NCI-H226 (cell line): ENCODE measurements at regions not wholly inside any gene's neighbourhood (a gene's known extent, or its start where the extent isn't known, plus 50 kb on each side); places are given as distances from the start of the nearest gene placed in this dataset.

Experiments used
- DNase-seq: peaks from one replicate; pipeline ENCODE4 v3.0.0-alpha.2; 2015

- no peak for DNase-seq
Measured at GRCh38 chr9:93372391-93372790, 79.1 kb upstream of the FAM120A start.

GRCh38 chr9:93376411-93376810, 75.1 kb upstream of the FAM120A start:
- no peak for DNase-seq

GRCh38 chr9:93378276-93378675, 73.2 kb upstream of the FAM120A start:
- DNase-seq, result peak; percentile 18

GRCh38 chr9:93379051-93379450, 72.4 kb upstream of the FAM120A start:
- DNase-seq, result no peak

GRCh38 chr9:93380410-93381060, 71.0 kb upstream of the FAM120A start:
- DNase-seq, result no peak

GRCh38 chr9:93387791-93388190, 63.7 kb upstream of the FAM120A start:
- DNase-seq, result no peak

GRCh38 chr9:93390953-93391515, 60.5 kb upstream of the FAM120A start:
- no peak for DNase-seq

GRCh38 chr9:93391898-93392297, 59.6 kb upstream of the FAM120A start:
- no peak for DNase-seq

GRCh38 chr9:93392974-93393373, 58.5 kb upstream of the FAM120A start:
- DNase-seq, result no peak
